ENCODE measurements at regions not wholly inside any gene's neighbourhood (a gene's known extent, or its start where the extent isn't known, plus 50 kb on each side); places are given as distances from the start of the nearest gene placed in this dataset.

- TF ChIP-seq CTCF (IDR thresholded peaks at IDR 0.05; ENCODE audit: insufficient read depth, low read length), result no peak
- no peak overlapping the region for H3K4me3 ChIP-seq (ENCODE audit: low read depth, low read length)
- no peak for DNase-seq (ENCODE audit: low read depth)
Measured at GRCh38 chr18:11392292-11392691, 217.1 kb upstream of the SLC35G4 start.

- TF ChIP-seq CTCF (IDR thresholded peaks at IDR 0.05; ENCODE audit: insufficient read depth, low read length), result no peak
- no peak for DNase-seq (ENCODE audit: low read depth)
- H3K4me3 ChIP-seq (ENCODE audit: low read depth, low read length), result no peak overlapping the region
Measured at GRCh38 chr18:11391661-11392060, 217.7 kb upstream of the SLC35G4 start.

- no peak for DNase-seq (ENCODE audit: low read depth)
- H3K4me3 ChIP-seq (ENCODE audit: low read depth, low read length), result no peak overlapping the region
- no peak for TF ChIP-seq CTCF (IDR thresholded peaks at IDR 0.05; ENCODE audit: insufficient read depth, low read length)
Measured at GRCh38 chr18:11388755-11389680, 220.4 kb upstream of the SLC35G4 start.

GRCh38 chr18:11387880-11388279, 221.5 kb upstream of the SLC35G4 start:
- DNase-seq (ENCODE audit: low read depth), result peak; percentile 39
- TF ChIP-seq CTCF (IDR thresholded peaks at IDR 0.05; ENCODE audit: insufficient read depth, low read length), result peak; percentile 36
- no peak overlapping the region for H3K4me3 ChIP-seq (ENCODE audit: low read depth, low read length)

GRCh38 chr18:11383381-11383780, 226.0 kb upstream of the SLC35G4 start:
- no peak overlapping the region for H3K4me3 ChIP-seq (ENCODE audit: low read depth, low read length)
- TF ChIP-seq CTCF (IDR thresholded peaks at IDR 0.05; ENCODE audit: insufficient read depth, low read length), result no peak
- DNase-seq (ENCODE audit: low read depth), result no peak

GRCh38 chr18:11380968-11381367, 228.4 kb upstream of the SLC35G4 start:
- DNase-seq (ENCODE audit: low read depth), result no peak
- no peak overlapping the region for H3K4me3 ChIP-seq (ENCODE audit: low read depth, low read length)

More at GRCh38 chr18:11380968-11381367, 228.4 kb upstream of the SLC35G4 start:
- no peak for TF ChIP-seq CTCF (IDR thresholded peaks at IDR 0.05; ENCODE audit: insufficient read depth, low read length)

All from fibroblast of the aortic adventitia (primary cell).